ENCODE measurements at regions not wholly inside any gene's neighbourhood (a gene's known extent, or its start where the extent isn't known, plus 50 kb on each side); places are given as distances from the start of the nearest gene placed in this dataset.

- Histone ChIP-seq H3K9me3 (ENCODE audit: control insufficient read depth, insufficient read depth, low read length) (no peaks in the 10 kb centered on the region), H3K36me3 (ENCODE audit: control insufficient read depth, insufficient read depth, low read length) (no peaks in the 10 kb centered on the region), H3K4me1 (ENCODE audit: control insufficient read depth, insufficient read depth, low read length) (peaks cover 4% of the 10 kb centered on the region), H3K9ac (ENCODE audit: low read depth, low read length) (no peak overlapping the region), H3K27ac (ENCODE audit: low read depth, low read length) (no peak overlapping the region), H3K4me3 (ENCODE audit: low read depth, low read length) (no peak overlapping the region), H3K27me3 (ENCODE audit: control insufficient read depth, insufficient read depth, low read length) (no peaks in the 10 kb centered on the region)
Observed at GRCh38 chr2:114066186-114066747, 176.4 kb downstream of the ACTR3 start.

GRCh38 chr2:114068438-114068837 lies 178.5 kb downstream of the ACTR3 start:
- H3K36me3 ChIP-seq (ENCODE audit: control insufficient read depth, insufficient read depth, low read length) = no peaks in the 10 kb centered on the region
- H3K27ac ChIP-seq (ENCODE audit: low read depth, low read length) = no peak overlapping the region
- no peak overlapping the region for H3K4me3 ChIP-seq (ENCODE audit: low read depth, low read length)
- H3K9ac ChIP-seq (ENCODE audit: low read depth, low read length) = no peak overlapping the region
- no peaks in the 10 kb centered on the region for H3K27me3 ChIP-seq (ENCODE audit: control insufficient read depth, insufficient read depth, low read length)
- no peaks in the 10 kb centered on the region for H3K9me3 ChIP-seq (ENCODE audit: control insufficient read depth, insufficient read depth, low read length)
- H3K4me1 ChIP-seq (ENCODE audit: control insufficient read depth, insufficient read depth, low read length) = no peaks in the 10 kb centered on the region

DNA sequence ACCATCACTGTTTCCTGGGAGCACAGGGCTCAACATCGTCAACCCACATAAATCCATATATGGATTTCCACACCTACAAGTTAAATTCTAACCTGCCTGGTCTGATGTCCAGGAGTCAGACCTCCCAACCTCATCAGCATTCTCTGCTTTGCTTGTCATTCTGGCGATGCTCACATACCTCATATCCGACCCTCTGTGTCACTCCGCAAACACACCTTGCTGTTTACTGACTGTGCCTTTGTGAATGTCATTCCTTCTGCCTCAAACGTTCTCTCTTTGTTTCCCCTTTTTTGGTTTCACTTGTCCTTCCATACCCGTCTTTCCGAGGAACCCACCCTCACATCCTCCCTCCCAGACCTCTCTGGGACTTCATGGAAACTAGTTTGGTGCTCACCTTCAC lies 187.1 kb downstream of the ACTR3 start:
- Histone ChIP-seq H3K9me3 (ENCODE audit: control insufficient read depth, insufficient read depth, low read length) (no peaks in the 10 kb centered on the region), H3K4me3 (ENCODE audit: low read depth, low read length) (no peak overlapping the region), H3K36me3 (ENCODE audit: control insufficient read depth, insufficient read depth, low read length) (no peaks in the 10 kb centered on the region), H3K9ac (ENCODE audit: low read depth, low read length) (no peak overlapping the region), H3K27me3 (ENCODE audit: control insufficient read depth, insufficient read depth, low read length) (no peaks in the 10 kb centered on the region), H3K4me1 (ENCODE audit: control insufficient read depth, insufficient read depth, low read length) (no peaks in the 10 kb centered on the region), H3K27ac (ENCODE audit: low read depth, low read length) (no peak overlapping the region)

DNA sequence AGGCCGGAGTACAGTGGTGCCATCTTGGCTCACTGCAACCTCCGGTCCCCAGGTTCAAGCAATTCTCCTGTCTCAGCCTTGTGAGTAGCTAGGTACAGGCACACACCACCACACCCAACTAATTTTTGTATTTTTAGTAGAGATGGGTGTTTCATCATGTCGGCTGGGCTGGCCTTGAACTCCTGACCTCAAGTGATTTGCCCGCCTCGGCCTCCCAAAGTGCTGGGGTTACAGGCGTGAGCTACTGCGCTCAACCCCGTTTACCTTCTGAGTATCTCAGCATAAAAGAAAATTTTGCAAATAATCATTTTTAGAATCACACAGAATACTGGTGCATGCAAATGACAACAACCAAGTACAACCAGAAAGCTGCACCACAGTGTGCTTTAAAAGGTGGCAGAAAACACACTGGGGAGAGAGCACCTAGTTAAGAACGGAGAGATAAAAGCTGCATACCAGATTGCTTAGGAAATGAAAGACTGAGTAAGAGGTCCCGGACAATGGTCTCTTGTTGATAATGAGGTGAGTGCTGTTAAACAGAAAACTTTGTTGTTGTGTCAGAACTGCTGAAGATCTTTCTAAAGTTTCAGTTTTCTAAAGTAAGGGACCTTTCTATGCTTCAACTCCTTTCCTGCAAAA lies 189.6 kb downstream of the ACTR3 start:
- no peak overlapping the region for H3K27ac ChIP-seq (ENCODE audit: low read depth, low read length)
- H3K9me3 ChIP-seq (ENCODE audit: control insufficient read depth, insufficient read depth, low read length) = no peaks in the 10 kb centered on the region
- no peak overlapping the region for H3K9ac ChIP-seq (ENCODE audit: low read depth, low read length)
- H3K4me3 ChIP-seq (ENCODE audit: low read depth, low read length) = no peak overlapping the region
- H3K27me3 ChIP-seq (ENCODE audit: control insufficient read depth, insufficient read depth, low read length) = no peaks in the 10 kb centered on the region
- H3K4me1 ChIP-seq (ENCODE audit: control insufficient read depth, insufficient read depth, low read length) = no peaks in the 10 kb centered on the region
- H3K36me3 ChIP-seq (ENCODE audit: control insufficient read depth, insufficient read depth, low read length) = no peaks in the 10 kb centered on the region

DNA sequence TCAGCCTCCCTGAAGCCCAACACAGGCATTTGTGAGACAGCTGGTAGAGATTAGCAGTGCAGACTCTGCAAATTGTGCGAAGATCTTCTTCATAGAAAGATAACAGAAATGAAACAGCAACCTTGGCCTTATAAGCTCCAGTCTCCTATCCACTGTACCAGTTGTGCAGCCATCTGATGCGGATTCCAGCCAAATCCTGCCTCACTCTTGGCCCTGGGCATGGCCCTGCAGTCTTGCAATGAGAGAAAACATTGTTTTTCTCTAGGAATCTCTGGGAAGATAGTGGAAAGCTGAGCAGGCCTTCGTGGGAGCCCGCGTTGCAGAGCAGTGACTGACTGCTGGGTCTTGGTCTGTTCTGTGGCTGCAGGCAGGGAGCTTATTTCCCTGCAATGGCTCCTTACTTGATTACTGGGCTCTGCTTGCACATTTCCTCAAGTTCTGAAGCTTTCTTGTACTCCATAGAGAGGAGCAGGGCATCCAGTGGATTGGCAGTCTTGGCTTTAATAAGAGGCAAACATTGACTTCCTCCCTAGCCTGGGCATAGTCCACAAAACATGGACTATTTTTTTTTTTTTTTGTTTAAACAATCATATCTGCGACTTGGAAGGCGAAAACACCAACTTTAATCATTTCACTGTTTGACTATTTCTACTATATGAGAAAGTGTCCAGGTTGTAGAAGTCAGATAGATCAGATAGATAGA lies 193.0 kb downstream of the ACTR3 start:
- no peak overlapping the region for H3K9ac ChIP-seq (ENCODE audit: low read depth, low read length)
- no peak overlapping the region for H3K4me3 ChIP-seq (ENCODE audit: low read depth, low read length)
- no peaks in the 10 kb centered on the region for H3K9me3 ChIP-seq (ENCODE audit: control insufficient read depth, insufficient read depth, low read length)
- H3K4me1 ChIP-seq (ENCODE audit: control insufficient read depth, insufficient read depth, low read length) = no peaks in the 10 kb centered on the region
- H3K27me3 ChIP-seq (ENCODE audit: control insufficient read depth, insufficient read depth, low read length) = no peaks in the 10 kb centered on the region
- no peak overlapping the region for H3K27ac ChIP-seq (ENCODE audit: low read depth, low read length)
- no peaks in the 10 kb centered on the region for H3K36me3 ChIP-seq (ENCODE audit: control insufficient read depth, insufficient read depth, low read length)

DNA sequence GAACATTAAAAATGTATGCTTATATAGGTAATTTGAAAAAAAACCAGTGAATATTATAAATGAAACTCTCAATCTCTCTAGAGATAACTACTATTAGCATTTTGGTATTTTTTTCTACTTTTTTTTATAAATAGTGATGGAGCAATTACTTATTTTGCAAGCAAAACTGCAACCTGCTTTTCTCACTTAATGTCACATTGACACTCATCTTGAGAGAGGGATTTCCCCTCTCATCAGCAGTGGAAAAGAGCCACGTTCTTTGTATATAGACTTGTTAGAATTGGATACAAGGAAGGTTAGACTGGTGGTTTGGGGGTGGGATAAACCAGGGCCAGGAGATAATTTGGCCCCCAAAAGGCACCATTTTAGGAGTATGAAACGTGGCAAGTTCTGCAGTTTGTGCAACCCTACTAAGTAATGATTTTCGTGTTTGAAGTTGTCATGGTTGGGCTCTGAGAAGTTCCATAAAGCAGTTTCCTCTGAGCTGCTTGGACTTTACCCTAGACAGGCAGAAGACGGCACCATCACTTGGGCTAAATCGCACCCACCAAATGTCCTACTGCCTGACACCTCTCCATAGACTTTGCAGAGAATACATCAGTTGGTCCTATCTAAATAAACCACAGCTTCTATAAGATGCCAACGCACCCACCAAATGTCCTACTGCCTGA lies 194.0 kb downstream of the ACTR3 start:
- no peaks in the 10 kb centered on the region for H3K9me3 ChIP-seq (ENCODE audit: control insufficient read depth, insufficient read depth, low read length)
- H3K4me1 ChIP-seq (ENCODE audit: control insufficient read depth, insufficient read depth, low read length) = no peaks in the 10 kb centered on the region
- no peak overlapping the region for H3K27ac ChIP-seq (ENCODE audit: low read depth, low read length)
- no peaks in the 10 kb centered on the region for H3K36me3 ChIP-seq (ENCODE audit: control insufficient read depth, insufficient read depth, low read length)
- no peak overlapping the region for H3K9ac ChIP-seq (ENCODE audit: low read depth, low read length)
- H3K27me3 ChIP-seq (ENCODE audit: control insufficient read depth, insufficient read depth, low read length) = no peaks in the 10 kb centered on the region
- no peak overlapping the region for H3K4me3 ChIP-seq (ENCODE audit: low read depth, low read length)

DNA sequence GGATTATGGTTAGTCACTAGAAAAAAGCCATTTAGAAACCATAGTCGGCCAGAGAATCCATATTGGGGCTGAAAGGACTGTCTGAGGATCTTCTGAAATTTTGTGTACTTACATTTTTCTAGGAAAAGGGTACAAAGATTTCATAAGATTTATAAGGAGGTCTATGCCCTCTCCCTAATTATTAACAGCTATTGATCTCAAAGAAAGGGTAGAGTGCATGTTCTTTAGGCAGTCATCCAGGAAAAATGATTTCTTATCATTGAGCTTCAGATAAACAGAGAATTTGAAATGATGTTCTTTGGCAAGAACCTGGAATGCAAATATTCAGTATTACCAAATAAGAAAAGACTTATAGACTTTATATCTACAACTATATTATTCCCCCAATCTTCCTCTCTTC lies 195.3 kb downstream of the ACTR3 start:
- no peak overlapping the region for H3K27ac ChIP-seq (ENCODE audit: low read depth, low read length)
- no peaks in the 10 kb centered on the region for H3K36me3 ChIP-seq (ENCODE audit: control insufficient read depth, insufficient read depth, low read length)
- no peak overlapping the region for H3K4me3 ChIP-seq (ENCODE audit: low read depth, low read length)
- no peaks in the 10 kb centered on the region for H3K9me3 ChIP-seq (ENCODE audit: control insufficient read depth, insufficient read depth, low read length)
- no peak overlapping the region for H3K9ac ChIP-seq (ENCODE audit: low read depth, low read length)
- no peaks in the 10 kb centered on the region for H3K27me3 ChIP-seq (ENCODE audit: control insufficient read depth, insufficient read depth, low read length)
- H3K4me1 ChIP-seq (ENCODE audit: control insufficient read depth, insufficient read depth, low read length) = no peaks in the 10 kb centered on the region

DNA sequence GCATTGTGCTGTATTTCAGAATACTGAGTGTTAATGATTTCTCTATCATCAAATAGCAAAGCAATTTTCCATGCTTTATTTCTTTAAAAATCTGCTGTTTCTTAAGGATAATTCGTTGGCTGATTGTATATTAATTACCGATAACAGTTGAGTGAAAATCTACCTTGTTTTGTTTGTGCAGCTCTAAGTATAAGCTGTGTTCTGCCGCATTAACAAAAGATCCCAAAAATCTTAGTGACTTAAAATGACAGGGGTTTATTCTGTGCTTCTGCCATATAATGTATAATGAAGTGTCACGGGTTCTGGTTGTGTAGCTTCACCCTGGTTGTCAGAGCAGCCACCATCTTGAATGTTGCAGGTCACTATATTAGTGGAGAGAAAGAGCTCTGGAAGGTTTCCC lies 196.1 kb downstream of the ACTR3 start:
- Histone ChIP-seq H3K27me3 (ENCODE audit: control insufficient read depth, insufficient read depth, low read length) (no peaks in the 10 kb centered on the region), H3K36me3 (ENCODE audit: control insufficient read depth, insufficient read depth, low read length) (no peaks in the 10 kb centered on the region), H3K4me3 (ENCODE audit: low read depth, low read length) (no peak overlapping the region), H3K4me1 (ENCODE audit: control insufficient read depth, insufficient read depth, low read length) (no peaks in the 10 kb centered on the region), H3K27ac (ENCODE audit: low read depth, low read length) (no peak overlapping the region), H3K9ac (ENCODE audit: low read depth, low read length) (no peak overlapping the region), H3K9me3 (ENCODE audit: control insufficient read depth, insufficient read depth, low read length) (no peaks in the 10 kb centered on the region)

- Histone ChIP-seq H3K9me3 (ENCODE audit: control insufficient read depth, insufficient read depth, low read length) (no peaks in the 10 kb centered on the region), H3K4me3 (ENCODE audit: low read depth, low read length) (no peak overlapping the region), H3K27me3 (ENCODE audit: control insufficient read depth, insufficient read depth, low read length) (no peaks in the 10 kb centered on the region), H3K27ac (ENCODE audit: low read depth, low read length) (no peak overlapping the region), H3K36me3 (ENCODE audit: control insufficient read depth, insufficient read depth, low read length) (no peaks in the 10 kb centered on the region), H3K4me1 (ENCODE audit: control insufficient read depth, insufficient read depth, low read length) (no peaks in the 10 kb centered on the region), H3K9ac (ENCODE audit: low read depth, low read length) (no peak overlapping the region)
Observed at GRCh38 chr2:114089636-114090319, 199.9 kb downstream of the ACTR3 start.

DNA sequence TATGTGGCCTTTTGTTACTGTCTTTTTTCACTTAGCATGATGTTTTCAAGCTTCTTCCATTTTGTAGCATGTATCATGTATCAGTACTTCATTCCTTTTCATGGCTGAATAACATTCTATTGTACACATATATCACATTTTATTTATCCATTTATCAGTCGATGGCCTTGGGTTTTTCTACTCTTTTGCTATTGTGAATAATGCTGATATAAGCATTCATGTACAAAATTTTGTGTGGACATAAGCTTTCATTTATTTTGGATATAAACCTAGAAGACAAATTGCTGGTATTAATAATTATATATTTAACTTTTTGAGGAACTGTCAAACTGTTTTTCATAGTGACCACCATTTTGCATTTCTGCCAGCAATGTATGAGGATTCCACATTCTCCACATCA lies 201.1 kb downstream of the ACTR3 start:
- H3K36me3 ChIP-seq (ENCODE audit: control insufficient read depth, insufficient read depth, low read length) = no peaks in the 10 kb centered on the region
- H3K4me3 ChIP-seq (ENCODE audit: low read depth, low read length) = no peak overlapping the region
- H3K9ac ChIP-seq (ENCODE audit: low read depth, low read length) = no peak overlapping the region
- no peaks in the 10 kb centered on the region for H3K27me3 ChIP-seq (ENCODE audit: control insufficient read depth, insufficient read depth, low read length)
- no peaks in the 10 kb centered on the region for H3K4me1 ChIP-seq (ENCODE audit: control insufficient read depth, insufficient read depth, low read length)
- no peak overlapping the region for H3K27ac ChIP-seq (ENCODE audit: low read depth, low read length)
- H3K9me3 ChIP-seq (ENCODE audit: control insufficient read depth, insufficient read depth, low read length) = peaks cover 8% of the 10 kb centered on the region
